Keratinocyte (primary cell): ENCODE measurements at regions not wholly inside any gene's neighbourhood (a gene's known extent, or its start where the extent isn't known, plus 50 kb on each side); places are given as distances from the start of the nearest gene placed in this dataset.

Experiments used
- CTCF ChIP-seq, 3 experiments: IDR thresholded peaks in 1 of 3; conservative IDR thresholded peaks in 1 of 3; optimal IDR thresholded peaks in 1 of 3; 2 replicates in 2 of 3; 3 replicates in 1 of 3; pipeline versions ENCODE3 to v1.5.1; 2011; ENCODE audit warnings: low read length in 3 of 3, mild to moderate bottlenecking in 3 of 3, moderate library complexity in 2 of 3, control low read depth in 1 of 3, inconsistent platforms in 1 of 3; ENCODE audit not compliant: insufficient read depth in 2 of 3; ENCODE audit errors: extremely low read depth in 1 of 3
- EZH2 ChIP-seq: IDR thresholded peaks from one replicate; pipeline ENCODE4 v1.6.1; 2012; ENCODE audit warnings: inconsistent platforms, mild to moderate bottlenecking, low read length, moderate library complexity

GRCh38 chr3:110965976-110966375 lies 105.6 kb upstream of the NECTIN3 start:
- TF ChIP-seq CTCF (optimal IDR thresholded peaks at IDR 0.05 in 1 of 3, IDR thresholded peaks at IDR 0.05 in 1 of 3, conservative IDR thresholded peaks at IDR 0.05 in 1 of 3; ENCODE audit: extremely low read depth in 1 of 3, insufficient read depth in 2 of 3, low read length in 3 of 3) (no peak), EZH2 (no peak)
